Body of pancreas (tissue), 4 donors: ENCODE measurements at regions not wholly inside any gene's neighbourhood (a gene's known extent, or its start where the extent isn't known, plus 50 kb on each side); places are given as distances from the start of the nearest gene placed in this dataset.

Experiments
- ATAC-seq: fragments of 150-250 bp; one replicate; pipeline ENCODE4 v1.9.1; 2016
- DNase-seq, 4 donors: peaks; one replicate each; pipeline ENCODE4 v3.0.0-alpha.2; 2019
- H3K27ac ChIP-seq, 4 donors: fragments of 200-600 bp; sonication (generic); 1 replicate in 3 of 4; 2 replicates in 1 of 4; pipeline versions ENCODE4 v1.5.1 to v1.6.1; 2016 to 2019; ENCODE audit warnings: mild to moderate bottlenecking in 1 of 4, mixed read lengths in 1 of 4, moderate library complexity in 1 of 4
- H3K27me3 ChIP-seq, 2 donors: fragments of 200-600 bp; sonication (generic); one replicate each; pipeline ENCODE4 v1.6.0; 2016; ENCODE audit warnings: mild to moderate bottlenecking in 1 of 2
- H3K36me3 ChIP-seq, 2 donors: fragments of 200-600 bp; sonication (generic); replicated peaks in 1 of 2; 2 replicates each; pipeline ENCODE4 v1.5.1; 2016; ENCODE audit warnings: low read depth in 2 of 2; ENCODE audit not compliant: insufficient read depth in 1 of 2
- H3K4me1 ChIP-seq: fragments of 200-600 bp; sonication (generic); one replicate; pipeline ENCODE4 v1.6.0; 2016
- H3K4me3 ChIP-seq, 2 donors: fragments of 200-600 bp; sonication (generic); 1 replicate in 1 of 2; 2 replicates in 1 of 2; pipeline ENCODE4 v1.5.1; 2016 to 2019
- H3K9me3 ChIP-seq, 3 donors: fragments of 200-600 bp; sonication (generic); 1 replicate in 2 of 3; 2 replicates in 1 of 3; pipeline ENCODE4 v1.5.1; 2016
- POLR2A ChIP-seq, 3 donors: fragments of 450-650 bp; IDR thresholded peaks; one replicate each; pipeline ENCODE4 v1.6.1; 2016; ENCODE audit warnings: antibody characterized with exemption in 3 of 3, mild to moderate bottlenecking in 2 of 3
- WGBS, 2 donors: methylation state at CpG; one replicate each; pipeline ENCODE4 v1.1.5; 2017; 5-methylcytosine and 5-hydroxymethylcytosine counted together
- intact Hi-C: fragments of 100-400 bp; cut with DNase I; formaldehyde crosslinking; loops from one replicate; pipeline ENCODE4 v1.15.1; 2023
- TF ChIP-seq, protein P1 (sequence below), 7 experiments: fragments of 450-650 bp in 4 of 7; fragments of 200-600 bp in 3 of 7; sonication (generic) in 3 of 7; IDR thresholded peaks; one replicate each; pipeline ENCODE4 v1.5.1; 2016 to 2019; ENCODE audit warnings: antibody characterized with exemption in 7 of 7

DNA sequence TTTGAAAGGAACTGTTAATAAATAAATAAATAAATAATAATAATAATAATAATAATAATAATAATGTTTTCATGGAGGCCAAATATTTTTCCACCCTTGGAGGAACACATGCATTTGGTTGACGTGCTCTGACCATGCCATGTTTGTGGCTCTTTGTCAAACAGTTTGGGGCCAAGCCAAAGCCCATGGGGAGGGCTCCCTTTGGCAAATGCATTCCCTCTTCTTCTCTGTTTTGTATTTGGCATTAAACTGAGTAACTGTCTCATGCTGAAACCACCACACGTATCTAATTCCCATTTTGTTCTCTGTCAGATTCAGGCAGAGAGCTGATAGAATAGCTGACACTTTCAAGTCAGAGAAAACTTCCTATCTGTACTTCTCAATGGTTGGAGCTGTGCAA, 68.6 kb upstream of the PAX6 start:
- H3K27ac ChIP-seq = no peak overlapping the region
- TF ChIP-seq POLR2A (IDR thresholded peaks at IDR 0.05) = no peak
- TF ChIP-seq, protein P1, sequence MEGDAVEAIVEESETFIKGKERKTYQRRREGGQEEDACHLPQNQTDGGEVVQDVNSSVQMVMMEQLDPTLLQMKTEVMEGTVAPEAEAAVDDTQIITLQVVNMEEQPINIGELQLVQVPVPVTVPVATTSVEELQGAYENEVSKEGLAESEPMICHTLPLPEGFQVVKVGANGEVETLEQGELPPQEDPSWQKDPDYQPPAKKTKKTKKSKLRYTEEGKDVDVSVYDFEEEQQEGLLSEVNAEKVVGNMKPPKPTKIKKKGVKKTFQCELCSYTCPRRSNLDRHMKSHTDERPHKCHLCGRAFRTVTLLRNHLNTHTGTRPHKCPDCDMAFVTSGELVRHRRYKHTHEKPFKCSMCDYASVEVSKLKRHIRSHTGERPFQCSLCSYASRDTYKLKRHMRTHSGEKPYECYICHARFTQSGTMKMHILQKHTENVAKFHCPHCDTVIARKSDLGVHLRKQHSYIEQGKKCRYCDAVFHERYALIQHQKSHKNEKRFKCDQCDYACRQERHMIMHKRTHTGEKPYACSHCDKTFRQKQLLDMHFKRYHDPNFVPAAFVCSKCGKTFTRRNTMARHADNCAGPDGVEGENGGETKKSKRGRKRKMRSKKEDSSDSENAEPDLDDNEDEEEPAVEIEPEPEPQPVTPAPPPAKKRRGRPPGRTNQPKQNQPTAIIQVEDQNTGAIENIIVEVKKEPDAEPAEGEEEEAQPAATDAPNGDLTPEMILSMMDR (IDR thresholded peaks at IDR 0.05) = no peak
- 69 to 70% methylated on average over 2 of the region's 2 CpGs for whole genome bisulfite sequencing, 2 donors
- no peaks in the 10 kb centered on the region for H3K36me3 ChIP-seq
- H3K4me1 ChIP-seq = no peaks in the 10 kb centered on the region
- intact Hi-C loops = no loop called here
- DNase-seq = no peak
- H3K9me3 ChIP-seq = no peaks in the 10 kb centered on the region
- H3K4me3 ChIP-seq = no peak overlapping the region
- ATAC-seq = no peak
- H3K27me3 ChIP-seq = no peaks in the 10 kb centered on the region

DNA sequence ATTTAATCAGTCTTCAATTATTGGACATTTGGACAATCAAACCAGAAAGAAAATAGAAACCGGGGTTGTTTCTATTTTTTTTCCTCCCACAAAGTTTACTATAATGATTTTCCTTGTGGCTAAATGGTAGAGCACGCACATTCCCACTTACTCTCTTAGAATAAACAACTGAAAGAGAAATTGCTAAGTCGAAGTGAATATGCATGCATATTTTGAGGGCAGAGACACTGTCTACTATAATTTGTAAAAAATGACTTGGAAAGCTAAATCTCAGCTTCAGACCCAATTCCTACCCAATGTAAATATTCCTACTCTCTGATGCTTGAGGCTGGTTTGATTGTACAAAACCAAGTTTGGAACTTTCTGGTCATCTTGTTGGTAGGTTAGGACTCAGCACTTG, 66.7 kb upstream of the PAX6 start:
- 54 to 56% methylated on average over 3 of the region's 3 CpGs for WGBS, 2 donors
- intact Hi-C loops = no loop called here
- no peaks in the 10 kb centered on the region for H3K27me3 ChIP-seq
- no peaks in the 10 kb centered on the region for H3K36me3 ChIP-seq
- no peak for DNase-seq
- H3K9me3 ChIP-seq = no peaks in the 10 kb centered on the region
- no peak for ATAC-seq
- TF ChIP-seq, protein P1 (IDR thresholded peaks at IDR 0.05) = no peak
- no peak for TF ChIP-seq POLR2A (IDR thresholded peaks at IDR 0.05)
- H3K4me1 ChIP-seq = no peaks in the 10 kb centered on the region
- no peak overlapping the region for H3K27ac ChIP-seq
- no peak overlapping the region for H3K4me3 ChIP-seq

GRCh38 chr11:31877083-31877482, 66.0 kb upstream of the PAX6 start:
- H3K9me3 ChIP-seq = no peaks in the 10 kb centered on the region
- no peaks in the 10 kb centered on the region for H3K4me1 ChIP-seq
- 38 to 51% methylated on average over 4 of the region's 4 CpGs for WGBS, 2 donors
- no peaks in the 10 kb centered on the region for H3K36me3 ChIP-seq
- intact Hi-C loops = no loop called here
- no peaks in the 10 kb centered on the region for H3K27me3 ChIP-seq
- H3K4me3 ChIP-seq = no peak overlapping the region
- DNase-seq (no peak), ATAC-seq (no peak)
- TF ChIP-seq POLR2A (IDR thresholded peaks at IDR 0.05) = no peak
- TF ChIP-seq, protein P1 (IDR thresholded peaks at IDR 0.05) = no peak
- no peak overlapping the region for H3K27ac ChIP-seq

DNA sequence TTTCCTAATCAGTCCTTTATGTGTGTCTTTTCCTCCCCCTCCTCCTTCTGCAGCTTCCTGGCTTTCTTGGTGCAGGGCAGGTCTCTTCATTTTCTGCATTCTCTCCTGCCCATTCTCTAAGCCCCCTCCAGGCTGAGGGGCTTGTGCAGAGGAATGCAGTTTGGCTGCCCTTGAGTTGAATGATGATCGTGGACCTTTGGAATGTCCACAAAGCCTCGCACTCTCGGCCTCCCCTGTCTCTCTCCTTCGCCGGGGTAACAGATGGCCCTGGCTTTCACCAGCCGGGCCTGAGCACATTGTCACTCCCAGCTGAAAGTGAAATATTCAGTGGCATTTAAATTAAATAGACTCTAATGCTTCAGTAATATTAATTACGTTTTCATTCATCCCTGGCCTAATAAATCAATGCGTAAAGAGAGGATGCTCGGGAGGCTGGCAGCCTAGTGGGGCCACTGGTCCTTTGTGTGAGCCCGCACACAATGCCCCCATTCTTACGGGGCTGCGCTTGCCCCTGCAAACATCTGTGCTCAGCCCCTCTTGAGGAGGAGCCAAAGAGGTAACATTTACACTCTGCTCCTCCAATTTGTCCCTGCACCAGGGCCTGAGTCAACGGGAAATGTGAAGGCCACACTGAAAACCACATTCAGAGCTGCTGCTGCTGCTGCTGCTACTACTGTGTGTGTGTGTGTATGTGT, 64.9 kb upstream of the PAX6 start:
- no peak overlapping the region for H3K27ac ChIP-seq
- WGBS, 2 donors = 45 to 55% methylated on average over 13 of the region's 13 CpGs
- no peak for DNase-seq

More for the DNA sequence above, 64.9 kb upstream of the PAX6 start:
- TF ChIP-seq, protein P1 (IDR thresholded peaks at IDR 0.05) = no peak
- no peak for TF ChIP-seq POLR2A (IDR thresholded peaks at IDR 0.05)
- Histone ChIP-seq H3K9me3 (no peaks in the 10 kb centered on the region), H3K36me3 (no peaks in the 10 kb centered on the region), H3K4me1 (peaks cover 2% of the 10 kb centered on the region), H3K27me3 (no peaks in the 10 kb centered on the region), H3K4me3 (no peak overlapping the region)
- intact Hi-C loops = no loop called here
- no peak for ATAC-seq
